CD14-positive monocyte (primary cell): ENCODE measurements at regions not wholly inside any gene's neighbourhood (a gene's known extent, or its start where the extent isn't known, plus 50 kb on each side); places are given as distances from the start of the nearest gene placed in this dataset.

ENCODE experiments used
- DNase-seq, 3 donors: peaks; one replicate each; pipeline ENCODE4 v3.0.0-alpha.2; 2011 to 2022
- H2AFZ ChIP-seq: 2 replicates; pipeline ENCODE4 v1.6.0; 2012; ENCODE audit warnings: mild to moderate bottlenecking, low read depth, low read length, inconsistent platforms; ENCODE audit not compliant: insufficient read depth, poor library complexity, severe bottlenecking
- H3K27ac ChIP-seq, 2 donors: 1 replicate in 1 of 2; 2 replicates in 1 of 2; pipeline ENCODE4 v1.5.1; 2012 to 2013; ENCODE audit warnings: low read length in 2 of 2, control low read depth in 1 of 2, inconsistent platforms in 1 of 2, low read depth in 1 of 2, mild to moderate bottlenecking in 1 of 2
- H3K27me3 ChIP-seq, 2 donors: one replicate each; pipeline versions ENCODE4 v1.6.0 to v1.6.1; 2011 to 2013; ENCODE audit warnings: low read length in 2 of 2; ENCODE audit not compliant: control insufficient read depth in 2 of 2, insufficient read depth in 2 of 2
- H3K36me3 ChIP-seq, 2 donors: replicated peaks in 1 of 2; 1 replicate in 1 of 2; 2 replicates in 1 of 2; pipeline versions ENCODE4 v1.5.1 to v1.6.1; 2012 to 2013; ENCODE audit warnings: low read length in 2 of 2, control low read depth in 1 of 2, inconsistent platforms in 1 of 2, mild to moderate bottlenecking in 1 of 2; ENCODE audit not compliant: insufficient read depth in 2 of 2, control insufficient read depth in 1 of 2
- H3K4me1 ChIP-seq, 2 donors: 1 replicate in 1 of 2; 2 replicates in 1 of 2; pipeline versions ENCODE4 v1.5.1 to v1.6.1; 2012 to 2013; ENCODE audit warnings: low read length in 2 of 2, control low read depth in 1 of 2, inconsistent platforms in 1 of 2, mild to moderate bottlenecking in 1 of 2, moderate library complexity in 1 of 2; ENCODE audit not compliant: insufficient read depth in 2 of 2, control insufficient read depth in 1 of 2
- H3K4me2 ChIP-seq: replicated peaks from 2 replicates; pipeline ENCODE3; 2012; ENCODE audit warnings: low read length, moderate library complexity, mild to moderate bottlenecking; ENCODE audit not compliant: poor library complexity, severe bottlenecking; ENCODE audit errors: extremely low read depth
- H3K4me3 ChIP-seq, 3 experiments: fragments of 200-600 bp in 1 of 3; sonication (generic) in 1 of 3; replicated peaks in 1 of 3; 1 replicate in 2 of 3; 2 replicates in 1 of 3; pipeline ENCODE4 v1.5.1; 2011 to 2013; ENCODE audit warnings: low read length in 3 of 3, mild to moderate bottlenecking in 3 of 3, control low read depth in 2 of 3, low read depth in 2 of 3, inconsistent platforms in 1 of 3, moderate library complexity in 1 of 3
- H3K79me2 ChIP-seq: 2 replicates; pipeline ENCODE4 v1.6.0; 2012; ENCODE audit warnings: mild to moderate bottlenecking, control low read depth, inconsistent platforms, low read length, moderate library complexity; ENCODE audit not compliant: insufficient read depth
- H3K9ac ChIP-seq: 2 replicates; pipeline ENCODE4 v1.6.0; 2017; ENCODE audit warnings: low read length, mild to moderate bottlenecking; ENCODE audit not compliant: insufficient read depth, poor library complexity, severe bottlenecking
- H3K9me3 ChIP-seq, 2 donors: replicated peaks in 1 of 2; 1 replicate in 1 of 2; 2 replicates in 1 of 2; pipeline versions ENCODE4 v1.5.1 to v1.6.1; 2012 to 2013; ENCODE audit warnings: low read length in 2 of 2, control low read depth in 1 of 2; ENCODE audit not compliant: control insufficient read depth in 1 of 2, insufficient read depth in 1 of 2
- H4K20me1 ChIP-seq: 2 replicates; pipeline ENCODE4 v1.6.0; 2012; ENCODE audit warnings: mild to moderate bottlenecking, low read length, control low read depth, moderate library complexity; ENCODE audit not compliant: insufficient read depth
- H3K27ac Mint-ChIP-seq, 7 donors: one replicate each; pipeline ENCODE4 v1.8.0; 2020; ENCODE audit warnings: mild to moderate bottlenecking in 7 of 7, mixed read lengths in 7 of 7, moderate library complexity in 6 of 7, inconsistent platforms in 2 of 7
- H3K27me3 Mint-ChIP-seq, 3 donors: one replicate each; pipeline ENCODE4 v1.8.0; 2021 to 2022; ENCODE audit warnings: low read depth in 3 of 3, mild to moderate bottlenecking in 3 of 3, mixed read lengths in 3 of 3, moderate library complexity in 3 of 3, inconsistent platforms in 1 of 3
- H3K36me3 Mint-ChIP-seq, 2 donors: one replicate each; pipeline ENCODE4 v1.8.0; 2020; ENCODE audit warnings: mixed read lengths in 2 of 2, inconsistent platforms in 1 of 2, mild to moderate bottlenecking in 1 of 2
- H3K4me1 Mint-ChIP-seq: one replicate; pipeline ENCODE4 v1.8.0; 2020; ENCODE audit warnings: mild to moderate bottlenecking, mixed read lengths
- H3K4me3 Mint-ChIP-seq, 2 donors: one replicate each; pipeline ENCODE4 v1.8.0; 2020; ENCODE audit warnings: mild to moderate bottlenecking in 2 of 2, mixed read lengths in 2 of 2, moderate library complexity in 1 of 2
- H3K9me3 Mint-ChIP-seq, 7 donors: one replicate each; pipeline ENCODE4 v1.8.0; 2020 to 2022; ENCODE audit warnings: mixed read lengths in 7 of 7, mild to moderate bottlenecking in 6 of 7, moderate library complexity in 6 of 7, inconsistent platforms in 2 of 7
- CTCF ChIP-seq: fragments of 200-600 bp; IDR thresholded peaks from one replicate; pipeline ENCODE4 v1.8.0; 2022; ENCODE audit warnings: antibody characterized with exemption, mild to moderate bottlenecking
- WGBS: methylation state at CpG from one replicate; pipeline ENCODE4 v1.1.5; 2013; ENCODE audit warnings: missing lambda C conversion rate; ENCODE audit not compliant: insufficient coverage; 5-methylcytosine and 5-hydroxymethylcytosine counted together
- intact Hi-C, 2 donors: fragments of 100-400 bp; cut with micrococcal nuclease; formaldehyde crosslinking; loops; one replicate each; pipeline versions ENCODE4 v1.15.0 to v1.15.1; 2023

DNA sequence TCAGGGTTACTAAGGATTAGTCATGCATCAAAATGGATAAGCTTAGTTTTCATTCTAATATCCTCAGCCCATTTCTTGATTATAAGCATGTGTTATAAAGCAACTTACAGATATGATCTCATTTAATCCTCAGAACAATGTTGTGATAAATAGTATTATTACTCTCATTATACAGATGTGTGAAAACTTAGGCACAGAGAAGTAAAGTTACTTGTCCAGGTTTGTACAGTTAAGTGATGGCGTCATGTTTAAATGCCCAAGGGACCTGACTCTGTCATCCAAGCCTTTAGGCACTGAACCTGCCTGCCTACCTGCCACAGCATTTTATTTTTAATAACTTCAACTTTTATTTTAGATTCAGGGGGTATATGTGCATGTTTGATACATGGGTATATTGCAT is 472.9 kb upstream of the SEMA6D start:
- no peak overlapping the region for H2AFZ ChIP-seq
- no CpG with 5 or more reads among the region's 1 CpG for WGBS
- Mint-ChIP-seq H3K36me3 (no peaks in the 10 kb centered on the region), H3K27me3 (no peaks in the 10 kb centered on the region), H3K9me3 (peaks cover 0 to 5% (median 2%) of the 10 kb centered on the region in 7 donors), H3K4me1 (no peaks in the 10 kb centered on the region), H3K27ac (no peak overlapping the region), H3K4me3 (no peak overlapping the region)
- H3K79me2 ChIP-seq = no peaks in the 10 kb centered on the region
- H3K36me3 ChIP-seq = no peaks in the 10 kb centered on the region
- H3K27ac ChIP-seq = no peak overlapping the region
- H3K9ac ChIP-seq = no peak overlapping the region
- no peak for TF ChIP-seq CTCF
- intact Hi-C loops = no loop called here
- no peaks in the 10 kb centered on the region for H3K4me1 ChIP-seq
- H4K20me1 ChIP-seq = no peaks in the 10 kb centered on the region
- no peak for DNase-seq
- no peak overlapping the region for H3K4me3 ChIP-seq
- no peaks in the 10 kb centered on the region for H3K27me3 ChIP-seq
- no peak overlapping the region for H3K4me2 ChIP-seq
- H3K9me3 ChIP-seq = peaks cover 3 to 4% of the 10 kb centered on the region in 2 donors

DNA sequence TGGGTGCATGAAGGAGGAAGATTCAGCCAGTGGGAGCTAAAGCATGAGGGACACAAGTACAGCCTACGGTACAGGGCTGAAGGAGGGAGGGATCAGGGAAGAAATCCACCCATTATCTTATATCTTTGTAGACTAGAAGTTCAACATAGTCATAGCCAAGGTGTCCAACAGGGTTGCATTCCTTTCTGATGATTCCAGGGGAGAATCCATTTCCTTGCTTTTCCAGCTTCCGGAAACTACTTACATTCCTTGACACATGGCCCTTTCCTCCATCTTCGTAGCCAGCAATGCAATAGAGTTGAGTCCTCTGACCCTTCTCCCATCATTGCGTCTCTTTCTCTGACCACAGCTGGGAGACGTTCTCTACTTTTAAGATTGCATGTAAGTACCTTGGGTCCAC is 471.0 kb upstream of the SEMA6D start:
- no peak for DNase-seq
- Histone ChIP-seq H3K79me2 (no peaks in the 10 kb centered on the region), H3K27ac (no peak overlapping the region), H3K9me3 (peaks cover 3 to 4% of the 10 kb centered on the region in 2 donors), H3K4me1 (no peaks in the 10 kb centered on the region), H3K4me2 (no peak overlapping the region), H3K4me3 (no peak overlapping the region), H3K27me3 (no peaks in the 10 kb centered on the region), H2AFZ (no peak overlapping the region), H4K20me1 (no peaks in the 10 kb centered on the region), H3K9ac (no peak overlapping the region), H3K36me3 (no peaks in the 10 kb centered on the region)
- no peak overlapping the region for H3K27ac Mint-ChIP-seq
- H3K9me3 Mint-ChIP-seq = peaks cover 0 to 4% (median 3%) of the 10 kb centered on the region in 7 donors
- no peak overlapping the region for H3K4me3 Mint-ChIP-seq
- no peaks in the 10 kb centered on the region for H3K4me1 Mint-ChIP-seq
- no peaks in the 10 kb centered on the region for H3K36me3 Mint-ChIP-seq
- intact Hi-C loops = no loop called here
- no peaks in the 10 kb centered on the region for H3K27me3 Mint-ChIP-seq
- WGBS = 90% methylated on average over 3 of the region's 5 CpGs
- no peak for TF ChIP-seq CTCF
